IPS-15b (cell line): ENCODE measurements at regions not wholly inside any gene's neighbourhood (a gene's known extent, or its start where the extent isn't known, plus 50 kb on each side); places are given as distances from the start of the nearest gene placed in this dataset.
"Not testable (repeated sequence)": the region's sequence is repeated elsewhere in the genome, so short reads cannot be mapped to it uniquely, and the experiment has no call there.

Source experiments
- H3K27me3 ChIP-seq: one replicate; pipeline ENCODE4 v1.6.1; 2013; ENCODE audit warnings: low read length; ENCODE audit not compliant: control insufficient read depth, insufficient read depth
- H3K36me3 ChIP-seq: one replicate; pipeline ENCODE4 v1.6.1; 2013; ENCODE audit warnings: low read length; ENCODE audit not compliant: control insufficient read depth, insufficient read depth
- H3K4me1 ChIP-seq: one replicate; pipeline ENCODE4 v1.6.1; 2013; ENCODE audit warnings: mild to moderate bottlenecking, low read length; ENCODE audit not compliant: control insufficient read depth, insufficient read depth
- H3K4me3 ChIP-seq: one replicate; pipeline ENCODE4 v1.5.1; 2013; ENCODE audit warnings: low read depth, low read length
- H3K9ac ChIP-seq: one replicate; pipeline ENCODE4 v1.6.1; 2013; ENCODE audit warnings: low read depth, mild to moderate bottlenecking, low read length
- H3K9me3 ChIP-seq: one replicate; pipeline ENCODE4 v1.6.1; 2013; ENCODE audit warnings: mild to moderate bottlenecking, low read length; ENCODE audit not compliant: control insufficient read depth, insufficient read depth

GRCh38 chr2:437756-438393 lies 150.0 kb upstream of the ALKAL2 start:
- Histone ChIP-seq H3K36me3 (no peaks in the 10 kb centered on the region), H3K4me1 (no peaks in the 10 kb centered on the region), H3K9me3 (no peaks in the 10 kb centered on the region), H3K27me3 (no peaks in the 10 kb centered on the region), H3K9ac (no peak overlapping the region), H3K4me3 (no peak overlapping the region)

GRCh38 chr2:437180-437579 lies 149.3 kb upstream of the ALKAL2 start:
- H3K27me3 ChIP-seq, result no peaks in the 10 kb centered on the region
- H3K36me3 ChIP-seq, result no peaks in the 10 kb centered on the region
- H3K4me1 ChIP-seq, result no peaks in the 10 kb centered on the region
- no peak overlapping the region for H3K9ac ChIP-seq
- H3K4me3 ChIP-seq, result no peak overlapping the region
- no peaks in the 10 kb centered on the region for H3K9me3 ChIP-seq

DNA sequence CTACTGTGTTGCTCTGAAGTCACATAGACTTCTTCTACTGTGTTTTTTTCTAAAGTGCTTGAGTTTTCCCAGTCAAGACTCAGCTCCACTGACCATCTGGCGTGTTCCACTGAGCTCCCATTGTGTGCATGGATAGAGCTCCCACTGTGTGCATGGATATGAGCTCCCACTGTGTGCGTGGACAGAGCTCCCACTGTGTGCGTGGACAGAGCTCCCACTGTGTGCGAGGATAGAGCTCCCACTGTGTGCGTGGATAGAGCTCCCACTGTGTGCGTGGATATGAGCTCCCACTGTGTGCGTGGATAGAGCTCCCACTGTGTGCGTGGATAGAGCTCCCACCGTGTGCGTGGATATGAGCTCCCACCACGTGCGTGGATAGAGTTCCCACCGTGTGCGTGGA lies 148.3 kb upstream of the ALKAL2 start:
- Histone ChIP-seq H3K4me3 (no peak overlapping the region), H3K4me1 (no peaks in the 10 kb centered on the region), H3K9me3 (no peaks in the 10 kb centered on the region), H3K9ac (no peak overlapping the region), H3K36me3 (no peaks in the 10 kb centered on the region), H3K27me3 (no peaks in the 10 kb centered on the region)

- H3K36me3 ChIP-seq, result no peaks in the 10 kb centered on the region
- no peaks in the 10 kb centered on the region for H3K9me3 ChIP-seq
- H3K27me3 ChIP-seq, result no peaks in the 10 kb centered on the region
- no peak overlapping the region for H3K9ac ChIP-seq
- H3K4me1 ChIP-seq, result no peaks in the 10 kb centered on the region
- H3K4me3 ChIP-seq, result no peak overlapping the region
These were observed 146.7 kb upstream of the ALKAL2 start for GRCh38 chr2:434625-435024.

DNA sequence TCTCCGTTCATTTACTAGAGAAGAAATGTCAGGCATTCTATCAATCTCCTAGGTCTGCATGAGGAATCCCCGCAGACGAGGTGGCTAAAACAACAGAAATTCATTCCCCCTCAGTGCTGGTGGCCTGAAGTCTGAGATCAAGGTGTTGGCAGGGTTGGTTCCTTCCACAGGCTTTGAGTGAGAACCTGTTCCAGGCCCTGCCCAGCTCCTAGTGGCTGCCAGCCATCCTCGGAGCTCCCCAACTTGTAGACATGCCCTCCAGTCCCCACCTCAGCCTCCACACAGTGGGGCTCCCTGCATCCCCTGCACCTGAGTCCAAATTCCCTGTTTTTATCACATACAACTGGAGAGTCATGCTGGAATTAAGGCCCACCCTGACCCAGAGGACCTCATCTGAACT lies 145.3 kb upstream of the ALKAL2 start:
- Histone ChIP-seq H3K9me3 (no peaks in the 10 kb centered on the region), H3K9ac (no peak overlapping the region), H3K27me3 (no peaks in the 10 kb centered on the region)

DNA sequence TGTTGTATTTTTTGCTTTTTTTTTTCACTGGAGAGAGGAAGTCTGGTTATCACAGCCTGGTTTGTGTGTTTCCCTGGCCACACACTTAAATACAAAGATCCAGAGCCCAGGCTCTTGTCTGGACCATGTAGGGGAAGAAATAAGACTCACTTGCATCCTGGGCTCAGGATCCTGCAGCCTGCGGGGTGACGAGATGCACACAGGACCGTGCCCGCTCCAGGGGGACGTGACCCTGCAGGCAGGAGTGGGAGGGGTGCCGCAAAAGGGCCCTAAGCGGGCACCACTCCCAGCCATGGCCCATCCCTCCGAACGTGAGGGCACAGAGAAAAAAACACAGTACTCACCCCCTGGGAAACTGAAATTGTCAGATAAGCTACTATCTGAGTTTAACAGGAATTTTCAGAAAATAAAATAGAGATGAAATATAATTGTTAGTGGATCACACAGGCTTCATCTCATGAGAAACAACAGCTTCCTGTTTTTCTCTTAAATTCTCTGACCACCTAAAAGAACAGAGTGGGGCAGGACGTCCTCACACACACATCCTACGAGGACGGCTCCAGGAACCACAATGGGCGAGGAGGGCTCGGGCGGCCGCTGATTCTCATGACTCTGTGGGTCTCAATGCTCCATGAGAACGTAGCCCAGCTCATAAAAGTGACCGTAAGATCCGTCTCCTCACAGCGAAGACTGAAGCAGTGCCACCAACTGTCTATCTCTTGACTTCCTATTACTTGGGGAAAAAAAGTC lies 142.6 kb upstream of the ALKAL2 start:
- Histone ChIP-seq H3K4me3 (no peak overlapping the region), H3K36me3 (no peaks in the 10 kb centered on the region), H3K4me1 (no peaks in the 10 kb centered on the region), H3K9me3 (no peaks in the 10 kb centered on the region), H3K9ac (no peak overlapping the region), H3K27me3 (no peaks in the 10 kb centered on the region)

More for the DNA sequence above, 145.3 kb upstream of the ALKAL2 start:
- H3K36me3 ChIP-seq, result no peaks in the 10 kb centered on the region
- H3K4me3 ChIP-seq, result no peak overlapping the region
- H3K4me1 ChIP-seq, result no peaks in the 10 kb centered on the region

DNA sequence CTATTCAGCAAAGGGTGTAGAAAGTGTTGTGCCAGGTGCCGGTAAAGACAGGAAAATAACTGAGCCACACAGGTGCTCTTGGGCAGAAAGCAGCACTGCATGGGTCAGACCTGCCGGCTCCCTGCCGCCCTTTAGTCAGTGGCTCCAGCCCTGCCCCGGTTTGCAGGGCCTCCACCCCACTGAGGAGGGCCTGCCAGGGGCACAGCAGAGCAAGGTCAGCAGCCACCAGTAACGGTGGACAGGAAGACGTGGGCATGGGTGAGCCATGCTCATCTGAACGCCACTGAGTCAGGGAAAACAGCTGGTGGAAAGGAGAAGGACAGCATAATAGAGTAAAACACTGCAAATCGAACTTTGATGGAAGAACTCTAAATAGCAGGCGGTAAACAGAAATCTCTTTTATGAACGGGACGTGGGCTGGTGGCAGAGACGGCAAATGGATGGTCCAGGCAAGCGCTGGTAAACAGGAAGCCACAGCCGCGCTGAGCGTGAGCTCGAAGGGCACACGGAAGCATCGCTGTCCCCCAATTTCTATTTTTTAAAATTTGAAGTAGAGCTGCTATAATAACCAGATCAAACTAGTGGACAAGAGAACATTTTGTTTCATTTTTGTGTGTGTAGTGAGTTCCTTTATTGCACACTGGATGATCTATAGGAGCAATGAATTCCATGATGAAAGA lies 141.8 kb upstream of the ALKAL2 start:
- Histone ChIP-seq H3K27me3 (no peaks in the 10 kb centered on the region), H3K9ac (no peak overlapping the region), H3K9me3 (no peaks in the 10 kb centered on the region), H3K36me3 (no peaks in the 10 kb centered on the region), H3K4me1 (no peaks in the 10 kb centered on the region), H3K4me3 (no peak overlapping the region)

DNA sequence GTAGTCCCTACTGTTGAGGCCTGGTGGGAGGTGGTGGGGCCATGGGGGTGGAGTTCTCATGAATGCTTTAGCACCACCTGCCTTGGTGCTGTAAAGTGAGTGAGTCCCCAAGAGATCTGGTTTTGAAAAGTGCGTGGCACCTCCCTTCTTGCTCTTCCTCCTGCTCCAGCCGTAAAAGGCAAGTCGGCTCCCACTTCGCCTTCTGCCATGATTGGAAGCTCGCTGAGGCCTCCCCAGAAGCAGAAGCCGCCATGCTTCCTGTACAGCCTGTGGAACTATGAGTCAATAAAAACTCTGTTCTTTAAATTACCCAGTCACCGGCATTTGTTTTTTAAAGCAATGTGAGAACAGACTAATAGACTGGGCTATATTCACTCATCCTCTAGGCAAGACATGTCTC lies 141.3 kb upstream of the ALKAL2 start:
- no peaks in the 10 kb centered on the region for H3K4me1 ChIP-seq
- H3K9ac ChIP-seq, result no peak overlapping the region

DNA sequence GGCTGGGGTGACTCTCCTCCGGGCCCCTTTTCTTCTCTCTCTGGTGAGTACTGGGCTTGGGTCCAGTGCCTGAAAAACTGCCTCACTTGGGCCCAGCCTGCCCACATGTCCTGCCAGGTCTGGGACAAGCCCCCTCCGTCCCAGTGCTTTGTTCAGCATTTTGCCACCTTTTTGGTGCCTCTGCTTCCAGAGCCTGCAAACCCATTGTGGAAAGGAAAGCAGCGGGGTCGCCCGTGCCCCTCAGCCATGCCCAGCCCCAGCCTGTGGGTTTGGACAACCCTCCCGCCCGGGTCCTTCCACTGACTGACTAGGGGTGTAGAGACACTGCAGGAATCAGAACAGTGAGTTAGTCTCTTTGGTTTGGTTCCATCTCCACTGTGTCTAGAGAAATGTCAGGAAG lies 140.7 kb upstream of the ALKAL2 start:
- Histone ChIP-seq H3K4me1 (no peaks in the 10 kb centered on the region), H3K4me3 (no peak overlapping the region), H3K27me3 (no peaks in the 10 kb centered on the region), H3K9ac (no peak overlapping the region), H3K9me3 (no peaks in the 10 kb centered on the region), H3K36me3 (no peaks in the 10 kb centered on the region)

More for the DNA sequence above, 141.3 kb upstream of the ALKAL2 start:
- no peaks in the 10 kb centered on the region for H3K36me3 ChIP-seq
- H3K27me3 ChIP-seq, result no peaks in the 10 kb centered on the region
- no peak overlapping the region for H3K4me3 ChIP-seq
- no peaks in the 10 kb centered on the region for H3K9me3 ChIP-seq

- not testable (repeated sequence) for H3K9ac ChIP-seq, H3K27me3 ChIP-seq, H3K4me1 ChIP-seq, H3K9me3 ChIP-seq, H3K4me3 ChIP-seq, H3K36me3 ChIP-seq
These were observed 138.8 kb upstream of the ALKAL2 start for GRCh38 chr2:426696-427095.

- Histone ChIP-seq H3K9ac (no peak overlapping the region), H3K9me3 (no peaks in the 10 kb centered on the region), H3K27me3 (no peaks in the 10 kb centered on the region), H3K4me1 (no peaks in the 10 kb centered on the region), H3K36me3 (no peaks in the 10 kb centered on the region), H3K4me3 (no peak overlapping the region)
These were observed 138.1 kb upstream of the ALKAL2 start for GRCh38 chr2:425947-426346.

GRCh38 chr2:425243-425642 lies 137.4 kb upstream of the ALKAL2 start:
- Histone ChIP-seq H3K4me3 (no peak overlapping the region), H3K27me3 (no peaks in the 10 kb centered on the region), H3K9me3 (no peaks in the 10 kb centered on the region), H3K9ac (no peak overlapping the region), H3K36me3 (no peaks in the 10 kb centered on the region), H3K4me1 (no peaks in the 10 kb centered on the region)
